ENCODE measurements at regions not wholly inside any gene's neighbourhood (a gene's known extent, or its start where the extent isn't known, plus 50 kb on each side); places are given as distances from the start of the nearest gene placed in this dataset.

DNA sequence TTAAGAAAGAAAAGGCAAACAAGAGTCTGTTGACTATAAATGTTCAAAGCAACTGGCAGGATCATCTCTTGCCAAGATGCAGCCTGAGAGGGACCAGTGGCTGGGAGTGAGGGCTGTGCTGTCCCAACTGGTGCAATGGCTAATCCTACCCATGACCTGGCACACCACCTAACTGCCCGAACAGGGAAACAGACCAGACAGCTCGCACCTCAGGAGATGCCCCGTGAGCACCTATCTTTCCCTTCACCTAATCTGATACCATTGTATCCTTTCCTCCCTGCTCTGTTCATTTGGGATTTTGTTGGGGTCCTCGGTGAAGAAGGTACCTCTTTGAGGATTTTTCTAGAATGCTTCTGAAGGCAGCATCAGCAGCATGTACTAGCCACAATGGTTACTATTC, 206.5 kb upstream of the MAMLD1 start:
- TF ChIP-seq, protein P1, sequence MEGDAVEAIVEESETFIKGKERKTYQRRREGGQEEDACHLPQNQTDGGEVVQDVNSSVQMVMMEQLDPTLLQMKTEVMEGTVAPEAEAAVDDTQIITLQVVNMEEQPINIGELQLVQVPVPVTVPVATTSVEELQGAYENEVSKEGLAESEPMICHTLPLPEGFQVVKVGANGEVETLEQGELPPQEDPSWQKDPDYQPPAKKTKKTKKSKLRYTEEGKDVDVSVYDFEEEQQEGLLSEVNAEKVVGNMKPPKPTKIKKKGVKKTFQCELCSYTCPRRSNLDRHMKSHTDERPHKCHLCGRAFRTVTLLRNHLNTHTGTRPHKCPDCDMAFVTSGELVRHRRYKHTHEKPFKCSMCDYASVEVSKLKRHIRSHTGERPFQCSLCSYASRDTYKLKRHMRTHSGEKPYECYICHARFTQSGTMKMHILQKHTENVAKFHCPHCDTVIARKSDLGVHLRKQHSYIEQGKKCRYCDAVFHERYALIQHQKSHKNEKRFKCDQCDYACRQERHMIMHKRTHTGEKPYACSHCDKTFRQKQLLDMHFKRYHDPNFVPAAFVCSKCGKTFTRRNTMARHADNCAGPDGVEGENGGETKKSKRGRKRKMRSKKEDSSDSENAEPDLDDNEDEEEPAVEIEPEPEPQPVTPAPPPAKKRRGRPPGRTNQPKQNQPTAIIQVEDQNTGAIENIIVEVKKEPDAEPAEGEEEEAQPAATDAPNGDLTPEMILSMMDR (IDR thresholded peaks at IDR 0.05) = no peak
- TF ChIP-seq POLR2A (IDR thresholded peaks at IDR 0.05) (no peak), POLR2AphosphoS5 (IDR thresholded peaks at IDR 0.05) (no peak)
